ENCODE measurements at regions not wholly inside any gene's neighbourhood (a gene's known extent, or its start where the extent isn't known, plus 50 kb on each side); places are given as distances from the start of the nearest gene placed in this dataset.

GRCh38 chr6:27791182-27791943 lies 120.8 kb downstream of the OR2B2 start (continued):
- TF ChIP-seq ZBTB46 (CRISPR knock-in tag; IDR thresholded peaks at IDR 0.05; ENCODE audit: borderline replicate concordance) (no peak), ZNF761 (CRISPR knock-in tag; conservative IDR thresholded peaks at IDR 0.05) (peak; percentile 63), ZNF616 (CRISPR knock-in tag; IDR thresholded peaks at IDR 0.05; ENCODE audit: low read depth) (no peak), ZNF543 (CRISPR knock-in tag; IDR thresholded peaks at IDR 0.05) (no peak; the same call in 1 of the 2 replicates), HDAC2 (CRISPR knock-in tag; IDR thresholded peaks at IDR 0.05) (peak; percentile 53), STAG1 (CRISPR knock-in tag; IDR thresholded peaks at IDR 0.05) (no peak), ZNF614 (CRISPR knock-in tag; IDR thresholded peaks at IDR 0.05; ENCODE audit: borderline replicate concordance) (peak; percentile 55; the same call in 1 of the 2 replicates), KMT2B (CRISPR knock-in tag; IDR thresholded peaks at IDR 0.05) (peak; percentile 42; the same call in 1 of the 2 replicates), ZNF850 (CRISPR knock-in tag; conservative IDR thresholded peaks at IDR 0.05) (no peak), CEBPG (CRISPR knock-in tag; IDR thresholded peaks at IDR 0.05) (peak; percentile 29), KAT2B (IDR thresholded peaks at IDR 0.05; ENCODE audit: borderline replicate concordance, low read depth, low read length) (no peak), TEF (CRISPR knock-in tag; IDR thresholded peaks at IDR 0.05) (0 out of 2 replicates have a peak, but pooled peaks have one; percentile 54), POLR2A (IDR thresholded peaks at IDR 0.05; ENCODE audit: insufficient read depth in 1 of 2, low read depth in 2 of 2, low read length in 2 of 2) (no peak), ZNF777 (CRISPR knock-in tag; IDR thresholded peaks at IDR 0.05) (peak; percentile 89), TBX3 (IDR thresholded peaks at IDR 0.05; ENCODE audit: borderline replicate concordance) (no peak), NR2F6 (IDR thresholded peaks at IDR 0.05) (no peak), NR2F6 (CRISPR knock-in tag; IDR thresholded peaks at IDR 0.05) (0 out of 2 replicates have a peak, but pooled peaks have one; percentile 8), ELF4 (CRISPR knock-in tag; IDR thresholded peaks at IDR 0.05; ENCODE audit: borderline replicate concordance) (no peak), ZNF746 (CRISPR knock-in tag; IDR thresholded peaks at IDR 0.05) (no peak), ZEB1 (IDR thresholded peaks at IDR 0.05; ENCODE audit: insufficient replicate concordance, low read depth) (no peak), GMEB2 (CRISPR knock-in tag; IDR thresholded peaks at IDR 0.05; ENCODE audit: low read depth) (no peak), POGZ (CRISPR knock-in tag; IDR thresholded peaks at IDR 0.05) (peak; percentile 30; the same call in 1 of the 2 replicates), ZNF432 (CRISPR knock-in tag; IDR thresholded peaks at IDR 0.05; ENCODE audit: borderline replicate concordance) (no peak), YEATS2 (CRISPR knock-in tag; IDR thresholded peaks at IDR 0.05; ENCODE audit: borderline replicate concordance) (no peak), FOSL2 (CRISPR knock-in tag; IDR thresholded peaks at IDR 0.05) (no peak), RCOR2 (CRISPR knock-in tag; IDR thresholded peaks at IDR 0.05) (peak; percentile 59; the same call in 1 of the 2 replicates), EED (CRISPR knock-in tag; IDR thresholded peaks at IDR 0.05) (no peak)

Measured in HepG2 (cell line).